ENCODE measurements at regions not wholly inside any gene's neighbourhood (a gene's known extent, or its start where the extent isn't known, plus 50 kb on each side); places are given as distances from the start of the nearest gene placed in this dataset.

DNA sequence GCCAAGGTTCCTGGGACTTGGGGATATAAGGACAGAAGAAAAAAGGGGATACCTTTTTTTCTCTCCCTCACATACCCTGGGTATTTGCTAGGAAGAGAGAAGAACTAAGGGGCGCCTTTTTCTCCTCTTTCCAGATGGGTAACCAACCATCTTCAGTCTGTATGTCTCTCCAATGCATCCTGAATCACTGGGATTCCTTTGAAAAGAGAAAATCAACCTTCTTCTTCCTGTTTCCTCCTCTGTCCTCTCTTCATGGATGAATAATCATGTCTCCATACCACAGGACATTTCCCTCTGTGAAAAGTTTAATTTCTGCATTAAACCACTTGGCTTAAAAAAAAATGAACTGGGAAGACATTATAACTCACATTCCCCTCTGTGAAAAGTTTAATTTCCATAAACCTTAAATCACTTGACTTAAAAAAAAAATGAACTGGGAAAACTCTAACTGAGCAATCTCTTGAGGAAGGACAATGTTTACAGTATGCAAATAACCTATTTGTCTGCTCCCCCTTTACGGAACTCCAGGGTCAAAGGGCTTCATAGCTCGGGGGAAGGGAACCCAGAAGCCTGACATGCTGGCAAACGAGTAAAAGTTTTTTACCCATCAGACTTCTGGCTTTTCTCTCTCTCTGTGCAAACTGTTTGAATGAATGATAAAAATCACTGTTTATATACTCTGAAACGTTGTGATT lies 56.7 kb upstream of the FAM98A start:
- DNase-seq (ENCODE audit: low read depth) = no peak
- no peak overlapping the region for H3K4me3 ChIP-seq (ENCODE audit: low read depth, low read length)
- TF ChIP-seq, protein P1, sequence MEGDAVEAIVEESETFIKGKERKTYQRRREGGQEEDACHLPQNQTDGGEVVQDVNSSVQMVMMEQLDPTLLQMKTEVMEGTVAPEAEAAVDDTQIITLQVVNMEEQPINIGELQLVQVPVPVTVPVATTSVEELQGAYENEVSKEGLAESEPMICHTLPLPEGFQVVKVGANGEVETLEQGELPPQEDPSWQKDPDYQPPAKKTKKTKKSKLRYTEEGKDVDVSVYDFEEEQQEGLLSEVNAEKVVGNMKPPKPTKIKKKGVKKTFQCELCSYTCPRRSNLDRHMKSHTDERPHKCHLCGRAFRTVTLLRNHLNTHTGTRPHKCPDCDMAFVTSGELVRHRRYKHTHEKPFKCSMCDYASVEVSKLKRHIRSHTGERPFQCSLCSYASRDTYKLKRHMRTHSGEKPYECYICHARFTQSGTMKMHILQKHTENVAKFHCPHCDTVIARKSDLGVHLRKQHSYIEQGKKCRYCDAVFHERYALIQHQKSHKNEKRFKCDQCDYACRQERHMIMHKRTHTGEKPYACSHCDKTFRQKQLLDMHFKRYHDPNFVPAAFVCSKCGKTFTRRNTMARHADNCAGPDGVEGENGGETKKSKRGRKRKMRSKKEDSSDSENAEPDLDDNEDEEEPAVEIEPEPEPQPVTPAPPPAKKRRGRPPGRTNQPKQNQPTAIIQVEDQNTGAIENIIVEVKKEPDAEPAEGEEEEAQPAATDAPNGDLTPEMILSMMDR (conservative IDR thresholded peaks at IDR 0.05; ENCODE audit: low read depth, low read length) = no peak

DNA sequence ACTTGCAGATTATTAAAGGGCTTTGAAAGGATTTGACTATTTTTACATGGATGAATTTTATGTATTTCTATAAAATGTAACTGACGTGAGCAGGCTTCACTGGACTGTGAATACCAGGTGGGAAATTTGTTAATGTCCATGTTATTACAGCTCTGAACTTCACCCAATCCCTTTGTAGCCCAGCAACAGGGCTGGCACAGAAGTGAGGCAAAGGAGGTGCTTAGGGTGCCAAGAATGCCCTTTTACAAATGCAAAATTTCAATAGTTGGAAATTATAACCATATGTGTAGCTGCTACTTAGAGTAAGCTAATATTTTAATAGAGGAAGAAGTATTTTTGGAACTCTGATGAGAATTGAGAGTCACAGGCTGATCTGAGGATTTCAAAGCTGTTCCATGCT lies 53.7 kb upstream of the FAM98A start:
- no peak for DNase-seq (ENCODE audit: low read depth)
- no peak overlapping the region for H3K4me3 ChIP-seq (ENCODE audit: low read depth, low read length)
- TF ChIP-seq, protein P1 (conservative IDR thresholded peaks at IDR 0.05; ENCODE audit: low read depth, low read length) = no peak

DNA sequence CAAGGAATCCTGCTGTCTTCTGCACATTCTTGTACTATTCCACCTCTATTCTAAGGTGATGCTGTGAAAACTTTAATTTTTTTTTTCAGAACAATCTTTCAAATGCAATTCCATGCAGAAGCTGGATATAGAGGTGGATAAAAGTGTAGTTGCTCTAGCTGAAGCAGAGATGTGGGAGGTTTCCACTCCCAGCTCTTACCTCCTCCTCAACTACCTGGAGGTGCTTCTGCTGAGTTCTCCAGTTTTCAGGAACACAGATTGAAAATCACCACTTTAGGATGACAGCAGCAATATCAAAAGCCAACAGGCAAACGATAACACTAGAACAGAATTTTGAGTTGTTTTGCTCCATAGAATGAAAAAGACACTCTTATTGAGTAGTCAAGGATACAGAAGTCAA lies 51.1 kb upstream of the FAM98A start:
- DNase-seq (ENCODE audit: low read depth) = no peak
- TF ChIP-seq, protein P1 (conservative IDR thresholded peaks at IDR 0.05; ENCODE audit: low read depth, low read length) = no peak
- H3K4me3 ChIP-seq (ENCODE audit: low read depth, low read length) = no peak overlapping the region
